GM12865 (cell line): ENCODE measurements at regions not wholly inside any gene's neighbourhood (a gene's known extent, or its start where the extent isn't known, plus 50 kb on each side); places are given as distances from the start of the nearest gene placed in this dataset.

ENCODE experiments used
- DNase-seq: peaks from one replicate; pipeline ENCODE4 v3.0.0; 2010; ENCODE audit warnings: low read depth
- H3K4me3 ChIP-seq: 2 replicates; pipeline ENCODE4 v1.5.1; 2011; ENCODE audit warnings: mild to moderate bottlenecking, low read depth, low read length, control low read depth
- CTCF ChIP-seq: IDR thresholded peaks from 2 replicates; pipeline ENCODE4 v1.5.1; 2011; ENCODE audit warnings: low read length, control low read depth, low read depth, inconsistent platforms; ENCODE audit not compliant: insufficient read depth; ENCODE audit errors: missing control alignments

GRCh38 chr2:71277536-71278103 lies 50.7 kb upstream of the PAIP2B start:
- DNase-seq = peak; percentile 6
- H3K4me3 ChIP-seq = no peak overlapping the region
- no peak for TF ChIP-seq CTCF

- no peak for DNase-seq
- no peak for TF ChIP-seq CTCF
- H3K4me3 ChIP-seq = peak overlapping the region; percentile 44
These were observed 50.2 kb upstream of the PAIP2B start for GRCh38 chr2:71277147-71277475.

GRCh38 chr2:71276311-71277146 lies 49.6 kb upstream of the PAIP2B start:
- peak overlapping the region; percentile 44 for H3K4me3 ChIP-seq
- peak; percentile 77 for DNase-seq
- no peak for TF ChIP-seq CTCF
